ENCODE measurements at regions not wholly inside any gene's neighbourhood (a gene's known extent, or its start where the extent isn't known, plus 50 kb on each side); places are given as distances from the start of the nearest gene placed in this dataset.

- dilution Hi-C loops (cut with MboI; ENCODE audit: extremely low pct_ligation_motif_present, low sequenced_read_pairs) = no loop called here
- no peak overlapping the region for H3K4me3 ChIP-seq (ENCODE audit: control insufficient read depth in 2 of 3, extremely low read depth in 1 of 3, insufficient read depth in 2 of 3, low read depth in 1 of 3, low read length in 3 of 3)
- H4K20me1 ChIP-seq (ENCODE audit: control insufficient read depth, extremely low read depth, insufficient read depth, low read length) = no peaks in the 10 kb centered on the region
- H3K27ac ChIP-seq (ENCODE audit: control insufficient read depth, insufficient read depth, low read length) = no peak overlapping the region
- FAIRE-seq (no peak), DNase-seq (ENCODE audit: low read depth, low spot score) (no peak)
- H3K4me2 ChIP-seq (ENCODE audit: control insufficient read depth, extremely low read depth, insufficient read depth, low read depth, low read length) = no peak overlapping the region
- H3K9ac ChIP-seq (ENCODE audit: control insufficient read depth, extremely low read depth, insufficient read depth, low read length) = no peak overlapping the region
- no peaks in the 10 kb centered on the region for H3K9me1 ChIP-seq (ENCODE audit: control insufficient read depth, extremely low read depth, insufficient read depth, low read length)
- no peaks in the 10 kb centered on the region for H3K27me3 ChIP-seq (ENCODE audit: control insufficient read depth, extremely low read depth, insufficient read depth, low read length)
- TF ChIP-seq EZH2 (IDR thresholded peaks at IDR 0.05; ENCODE audit: low read length) (no peak), CTCF (optimal IDR thresholded peaks at IDR 0.05 in 1 of 3, IDR thresholded peaks at IDR 0.05 in 1 of 3, conservative IDR thresholded peaks at IDR 0.05 in 1 of 3; ENCODE audit: extremely low read depth in 1 of 3, insufficient read depth in 2 of 3, low read length in 3 of 3) (no peak)
- H3K79me2 ChIP-seq (ENCODE audit: control insufficient read depth, insufficient read depth, low read length) = no peaks in the 10 kb centered on the region
- no peak overlapping the region for H2AFZ ChIP-seq (ENCODE audit: control insufficient read depth, low read length)
- H3K36me3 ChIP-seq (ENCODE audit: control insufficient read depth in 2 of 2, extremely low read depth in 1 of 2, insufficient read depth in 2 of 2, low read length in 2 of 2) = no peaks in the 10 kb centered on the region
- peaks cover 3% of the 10 kb centered on the region for H3K4me1 ChIP-seq (ENCODE audit: control insufficient read depth, extremely low read depth, insufficient read depth, low read length)
- no peaks in the 10 kb centered on the region for H3K9me3 ChIP-seq (ENCODE audit: control insufficient read depth, low read depth, low read length)
These were observed 147.3 kb downstream of the SMAD6 start for GRCh38 chr15:66849393-66849745.

DNA sequence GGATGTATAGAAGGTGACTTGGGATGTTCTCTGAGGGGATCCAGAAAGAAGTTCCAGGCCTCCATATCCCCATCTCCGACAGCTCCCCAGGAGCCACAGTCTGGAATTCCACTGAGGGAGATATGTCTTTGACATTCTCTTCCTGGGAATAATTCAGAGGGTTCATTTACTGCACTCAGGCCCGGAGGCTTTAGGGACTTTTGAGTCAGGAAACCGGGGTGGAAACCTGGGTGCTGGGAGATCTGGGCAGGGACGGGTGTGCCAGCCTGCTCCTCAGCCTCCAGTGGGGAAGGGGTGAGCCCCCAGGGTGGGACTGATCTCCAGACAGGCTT is 147.7 kb downstream of the SMAD6 start:
- peaks cover 3% of the 10 kb centered on the region for H3K4me1 ChIP-seq (ENCODE audit: control insufficient read depth, extremely low read depth, insufficient read depth, low read length)
- H3K4me3 ChIP-seq (ENCODE audit: control insufficient read depth in 2 of 3, extremely low read depth in 1 of 3, insufficient read depth in 2 of 3, low read depth in 1 of 3, low read length in 3 of 3) = no peak overlapping the region
- no peak overlapping the region for H3K4me2 ChIP-seq (ENCODE audit: control insufficient read depth, extremely low read depth, insufficient read depth, low read depth, low read length)
- no peaks in the 10 kb centered on the region for H4K20me1 ChIP-seq (ENCODE audit: control insufficient read depth, extremely low read depth, insufficient read depth, low read length)
- no peak overlapping the region for H3K9ac ChIP-seq (ENCODE audit: control insufficient read depth, extremely low read depth, insufficient read depth, low read length)
- no peak overlapping the region for H2AFZ ChIP-seq (ENCODE audit: control insufficient read depth, low read length)
- dilution Hi-C loops (cut with MboI; ENCODE audit: extremely low pct_ligation_motif_present, low sequenced_read_pairs) = no loop called here
- DNase-seq (ENCODE audit: low read depth, low spot score) (no peak), FAIRE-seq (no peak)
- no peaks in the 10 kb centered on the region for H3K79me2 ChIP-seq (ENCODE audit: control insufficient read depth, insufficient read depth, low read length)
- H3K9me1 ChIP-seq (ENCODE audit: control insufficient read depth, extremely low read depth, insufficient read depth, low read length) = no peaks in the 10 kb centered on the region
- H3K9me3 ChIP-seq (ENCODE audit: control insufficient read depth, low read depth, low read length) = no peaks in the 10 kb centered on the region
- H3K27ac ChIP-seq (ENCODE audit: control insufficient read depth, insufficient read depth, low read length) = no peak overlapping the region
- no peaks in the 10 kb centered on the region for H3K36me3 ChIP-seq (ENCODE audit: control insufficient read depth in 2 of 2, extremely low read depth in 1 of 2, insufficient read depth in 2 of 2, low read length in 2 of 2)
- H3K27me3 ChIP-seq (ENCODE audit: control insufficient read depth, extremely low read depth, insufficient read depth, low read length) = no peaks in the 10 kb centered on the region
- no peak for TF ChIP-seq EZH2 (IDR thresholded peaks at IDR 0.05; ENCODE audit: low read length)
- no peak for TF ChIP-seq CTCF (optimal IDR thresholded peaks at IDR 0.05 in 1 of 3, IDR thresholded peaks at IDR 0.05 in 1 of 3, conservative IDR thresholded peaks at IDR 0.05 in 1 of 3; ENCODE audit: extremely low read depth in 1 of 3, insufficient read depth in 2 of 3, low read length in 3 of 3)
